ENCODE measurements at regions not wholly inside any gene's neighbourhood (a gene's known extent, or its start where the extent isn't known, plus 50 kb on each side); places are given as distances from the start of the nearest gene placed in this dataset.

DNA sequence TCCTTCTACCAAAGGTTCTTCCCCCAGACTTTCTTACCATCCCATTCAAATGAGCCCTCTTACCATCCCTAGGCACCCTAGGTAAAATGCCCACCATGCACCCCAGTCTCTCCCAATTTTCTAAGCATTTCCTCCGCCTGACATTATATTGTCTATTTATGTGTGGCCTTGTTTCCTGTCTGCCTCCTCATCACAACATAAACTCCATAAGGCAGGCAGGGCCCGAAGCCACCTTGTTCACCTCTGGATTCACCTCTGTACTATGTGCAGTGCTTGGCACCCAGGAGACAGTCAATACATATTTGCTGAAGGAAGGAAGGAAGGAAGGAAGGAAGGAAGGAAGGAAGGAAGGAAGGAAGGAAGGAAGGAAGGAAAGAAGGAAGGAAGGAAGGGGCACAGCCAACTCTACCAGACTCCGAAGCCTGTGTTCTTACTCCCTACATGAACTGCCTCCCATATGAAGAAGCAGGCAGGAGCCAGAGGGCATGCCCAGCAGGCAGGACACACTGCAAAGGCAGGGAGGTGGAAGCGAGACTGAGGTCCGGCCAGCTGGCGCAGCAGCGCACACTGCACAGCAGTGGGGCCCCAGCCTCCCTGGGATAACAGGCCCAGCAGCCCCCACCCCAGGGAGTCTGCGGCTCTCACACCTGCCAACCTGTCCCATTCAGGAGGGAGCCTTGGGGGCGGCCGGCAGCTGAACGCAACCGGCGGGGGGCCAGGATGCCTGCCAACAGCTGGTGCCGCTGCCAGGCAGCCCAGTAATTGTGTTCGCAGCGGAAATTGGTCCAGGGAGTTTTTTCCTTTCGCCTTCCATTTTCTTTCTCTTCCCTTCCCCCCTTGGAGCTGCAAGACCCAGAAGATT, 106.0 kb upstream of the LINGO1 start:
- intact Hi-C loops (cut with micrococcal nuclease): no loop called here

DNA sequence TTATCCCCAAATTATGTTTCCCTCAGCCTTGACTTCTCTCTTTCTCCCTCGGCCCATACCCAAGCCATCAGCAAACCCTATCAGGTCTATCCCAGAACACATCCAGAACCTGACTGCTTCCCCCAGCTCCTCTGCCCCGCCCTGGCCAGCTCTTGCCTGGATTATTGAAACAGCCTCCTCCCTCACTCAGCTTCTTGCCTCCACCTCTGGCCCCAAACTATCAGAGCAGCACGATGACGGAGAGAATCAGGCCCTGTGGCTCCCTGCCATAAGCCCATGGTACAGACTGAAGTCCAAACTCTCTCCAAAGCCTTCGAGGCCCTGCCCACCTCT, 105.3 kb upstream of the LINGO1 start:
- intact Hi-C loops (cut with micrococcal nuclease): no loop called here

DNA sequence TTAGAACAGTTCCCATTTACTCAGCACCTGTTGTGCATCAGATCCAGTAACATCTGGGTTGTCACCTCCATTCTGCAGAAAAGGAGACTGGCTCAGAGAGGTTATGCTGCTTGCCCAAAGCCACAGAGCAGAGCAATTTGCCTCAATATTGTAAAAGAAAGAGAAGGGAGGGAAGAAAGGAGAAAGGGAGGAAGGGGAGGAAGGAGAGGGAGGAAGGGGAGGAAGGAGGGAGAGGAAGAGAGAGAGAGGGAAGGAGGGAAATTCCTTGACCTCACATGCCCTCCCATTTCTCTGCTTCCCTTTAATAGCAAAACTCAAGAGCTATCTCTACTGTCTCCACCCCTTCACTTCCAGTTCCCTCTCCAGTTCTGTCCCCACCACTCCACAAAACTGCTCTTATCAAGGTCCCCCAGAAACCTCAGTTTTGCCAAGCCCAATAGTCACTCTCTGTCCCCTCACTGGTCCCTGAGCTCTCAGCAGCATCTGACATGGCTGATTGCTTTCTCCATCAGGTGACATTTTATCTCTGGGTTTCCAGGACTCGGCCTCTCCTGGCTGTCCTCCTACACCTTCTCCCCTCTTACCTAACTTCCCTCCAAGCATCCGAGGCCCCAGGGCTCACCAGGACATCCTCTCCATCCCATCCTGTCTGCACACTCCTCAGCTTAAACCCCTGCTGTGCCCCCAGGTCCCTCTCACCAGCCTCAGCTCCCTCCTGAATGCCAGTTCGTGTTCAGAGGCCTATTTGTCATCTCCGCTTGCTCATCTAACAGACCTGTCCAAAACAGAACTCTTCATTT, 104.7 kb upstream of the LINGO1 start:
- intact Hi-C loops (cut with micrococcal nuclease): no loop called here

DNA sequence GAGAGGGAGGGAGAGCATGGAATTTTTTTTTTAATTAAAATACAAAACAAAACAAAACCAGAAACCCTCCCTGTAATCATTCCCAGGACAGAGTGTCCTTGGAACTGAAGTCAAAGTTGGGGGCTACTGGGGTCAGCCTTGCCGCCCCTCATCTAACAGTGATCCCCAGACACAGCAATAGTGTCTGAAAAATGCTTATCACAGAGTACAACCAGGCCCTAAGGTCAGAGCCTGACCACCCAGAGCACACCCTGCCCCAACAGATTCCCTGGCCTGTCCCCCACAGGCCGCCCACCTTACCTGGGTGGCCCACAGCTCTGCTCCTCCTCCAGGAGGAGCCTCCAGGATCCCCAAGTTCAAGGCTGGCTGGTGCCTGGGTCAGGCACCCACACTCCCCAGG, 101.6 kb upstream of the LINGO1 start:
- intact Hi-C loops (cut with micrococcal nuclease): no loop called here

DNA sequence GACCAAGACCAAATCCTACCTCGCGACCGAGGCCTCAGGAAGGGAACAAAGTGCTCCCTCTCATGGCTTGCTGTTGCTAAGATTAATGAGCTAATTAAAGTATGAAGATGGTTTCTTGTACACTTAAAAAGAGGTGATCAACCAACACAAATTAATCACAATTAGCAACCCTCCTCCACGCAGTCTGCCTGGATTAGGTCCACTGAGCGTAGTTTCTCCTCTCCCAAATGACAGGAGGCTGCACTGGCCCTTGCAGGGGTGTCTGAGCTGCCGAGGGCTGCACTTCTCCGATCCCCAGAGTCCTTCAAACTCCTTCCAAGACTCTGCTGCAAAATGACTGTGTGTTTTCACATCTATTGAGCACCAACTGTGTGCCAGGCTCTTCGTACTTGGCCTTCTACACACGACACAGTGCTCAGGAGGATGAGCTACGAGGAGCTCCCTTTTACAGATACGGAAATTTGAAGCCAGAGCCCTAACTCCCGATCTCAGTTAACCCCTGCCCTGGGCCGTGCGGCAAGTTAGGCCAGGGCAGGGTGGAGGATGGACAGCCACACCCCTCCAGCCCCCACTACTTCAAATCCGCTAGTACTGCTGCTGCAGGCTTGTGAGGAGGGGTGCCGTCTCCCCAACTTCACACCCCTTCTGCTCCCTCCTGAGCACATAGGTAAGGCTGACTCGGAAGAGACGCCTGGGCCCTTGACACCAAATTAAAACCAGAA, 101.0 kb upstream of the LINGO1 start:
- intact Hi-C loops (cut with micrococcal nuclease): no loop called here

DNA sequence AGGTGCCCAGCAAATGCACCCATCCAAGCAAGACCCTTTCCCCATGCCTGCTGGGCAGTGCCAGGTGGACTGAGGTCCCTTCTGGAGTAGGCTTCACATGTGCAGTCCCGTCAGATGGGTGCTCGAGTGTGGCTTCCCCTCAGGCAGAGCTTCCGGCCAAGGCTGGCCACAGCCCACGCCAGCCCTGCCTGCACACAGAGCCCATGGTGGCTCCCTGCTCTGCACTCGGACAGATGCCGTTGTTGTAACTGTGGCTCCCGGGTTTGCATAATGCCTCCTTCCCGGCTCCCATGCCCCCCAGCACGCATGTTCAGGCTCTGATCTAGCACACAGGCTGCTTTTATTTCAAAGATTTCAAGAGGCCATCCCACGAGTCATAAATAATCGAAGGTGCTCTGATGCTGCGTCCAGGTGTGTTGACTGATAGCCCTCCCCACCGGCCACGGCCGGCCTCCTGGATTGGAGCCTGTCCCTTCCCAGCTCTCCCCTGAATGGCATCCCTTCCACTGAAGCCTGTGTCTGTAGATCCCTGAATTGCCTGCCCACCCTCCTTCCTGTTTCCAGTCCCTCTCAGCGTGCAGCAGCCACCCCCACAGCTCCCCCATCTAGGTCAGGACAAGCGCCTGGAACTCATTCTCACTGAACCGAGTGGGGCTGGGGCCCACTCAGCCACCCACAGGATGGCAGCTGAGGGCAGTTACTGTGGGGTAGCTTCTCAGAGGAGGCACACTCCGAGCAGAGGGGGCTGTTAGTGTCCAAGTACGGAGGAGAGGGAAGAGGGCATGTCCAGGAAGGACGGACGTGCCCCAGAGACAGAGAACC, 100.0 kb upstream of the LINGO1 start:
- intact Hi-C loops (cut with micrococcal nuclease): no loop called here

DNA sequence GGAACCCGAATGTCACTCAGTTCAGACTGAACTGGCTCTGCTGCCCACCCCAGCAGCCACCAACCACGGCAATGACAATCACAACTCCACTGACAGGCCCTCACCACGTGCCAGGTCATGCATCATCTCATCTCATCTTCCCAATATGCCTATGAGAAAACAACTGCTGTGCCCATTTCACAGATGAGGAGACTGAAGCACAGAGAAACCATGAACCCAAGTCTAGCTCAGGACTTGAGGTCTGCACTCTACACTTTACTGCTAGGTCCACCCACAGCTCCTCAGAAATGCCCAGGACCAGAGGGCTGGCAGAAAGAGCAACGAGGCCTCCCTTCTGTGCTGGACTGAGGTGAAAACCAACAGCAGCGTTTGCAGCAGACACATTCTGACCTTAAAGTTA, 99.2 kb upstream of the LINGO1 start:
- intact Hi-C loops (cut with micrococcal nuclease): no loop called here

DNA sequence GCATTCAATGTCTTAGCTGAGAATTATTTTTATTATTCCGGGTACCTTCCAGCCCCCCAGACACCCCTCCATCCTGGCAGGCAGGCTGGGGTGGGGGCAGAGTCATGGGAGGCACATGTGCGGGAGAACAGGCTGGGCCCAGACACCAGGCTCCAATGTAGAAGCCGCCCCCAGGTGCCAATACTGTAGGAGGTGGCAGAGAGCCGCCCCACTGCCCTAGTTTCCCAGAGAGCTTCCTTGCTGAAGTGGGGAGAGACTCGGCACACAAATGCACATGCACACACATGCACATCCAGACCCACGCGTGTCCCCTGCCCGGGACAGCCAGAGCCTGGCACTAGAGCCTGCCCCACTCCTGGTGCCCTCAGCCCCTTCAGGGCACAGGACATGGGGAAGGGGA, 98.4 kb upstream of the LINGO1 start:
- intact Hi-C loops (cut with micrococcal nuclease): no loop called here

DNA sequence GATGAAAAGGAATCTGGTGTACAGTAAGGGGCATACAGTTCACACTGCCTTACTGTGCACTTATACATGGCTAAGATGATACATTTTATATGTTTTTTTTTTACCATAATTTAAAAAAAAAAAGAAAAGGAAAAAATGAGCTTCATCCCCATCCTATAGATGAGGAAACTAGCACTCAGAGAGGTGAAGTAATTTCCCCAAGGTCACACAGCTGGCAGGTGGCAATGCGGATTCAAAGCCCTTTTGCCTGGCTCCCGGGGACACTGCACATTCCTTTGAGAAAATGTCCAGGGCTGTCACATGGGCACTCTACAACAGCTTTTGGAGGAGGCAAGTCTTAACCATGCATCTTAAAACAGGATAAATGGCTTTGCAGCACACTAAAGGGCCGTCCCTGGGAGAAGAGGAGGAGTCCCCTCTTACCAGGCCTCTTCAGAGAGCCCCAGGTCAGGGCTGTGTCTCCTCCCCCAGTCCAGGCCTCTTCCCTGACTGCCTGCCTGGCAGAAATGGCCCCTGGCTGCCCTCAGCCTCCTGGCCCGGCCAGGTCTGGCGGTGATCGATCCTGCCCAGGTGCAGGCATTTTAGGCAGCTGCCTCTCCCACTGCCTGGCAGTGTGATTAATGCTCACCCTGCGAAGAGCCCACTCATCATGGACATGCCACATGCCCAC, 95.1 kb upstream of the LINGO1 start:
- intact Hi-C loops (cut with micrococcal nuclease): no loop called here

DNA sequence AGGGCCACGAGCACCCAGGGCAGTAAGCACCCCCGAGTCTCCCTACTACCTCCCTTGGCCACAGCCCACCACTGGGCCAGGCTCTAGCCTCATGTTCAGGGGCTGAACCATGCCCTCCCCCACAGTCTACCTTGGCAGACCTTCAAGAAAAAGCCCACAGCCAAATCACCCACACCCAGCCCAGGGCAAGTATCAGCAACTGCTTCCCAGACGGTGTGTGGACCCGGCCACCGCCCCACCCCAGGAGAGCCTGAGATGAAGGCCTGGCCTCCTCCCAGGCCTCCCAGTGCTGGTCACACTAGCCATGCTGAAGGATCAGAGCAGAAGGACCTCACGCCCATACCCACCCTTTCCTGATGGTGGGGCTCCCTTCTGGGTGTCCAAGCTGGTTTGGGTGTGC, 92.0 kb upstream of the LINGO1 start:
- intact Hi-C loops (cut with micrococcal nuclease): no loop called here

DNA sequence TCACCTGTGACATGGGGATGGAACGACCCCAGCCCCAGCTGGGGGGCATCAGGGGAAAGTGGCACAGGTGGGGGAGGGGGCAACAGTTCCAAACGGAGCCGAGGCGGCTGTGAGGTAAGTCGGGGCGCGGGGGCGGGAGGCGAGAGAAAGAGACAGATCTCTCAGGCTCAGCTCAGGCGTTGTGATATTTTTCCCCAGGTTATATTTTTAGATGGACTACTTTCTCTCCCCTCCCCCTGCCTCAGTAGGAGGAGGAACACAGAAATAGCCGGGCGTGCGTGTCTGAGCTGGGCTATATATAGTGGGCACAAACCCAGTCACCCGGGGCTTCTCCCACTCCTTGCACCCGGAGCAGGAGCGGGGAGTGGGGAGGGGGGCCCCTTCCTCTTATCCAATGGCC, 91.0 kb upstream of the LINGO1 start:
- intact Hi-C loops (cut with micrococcal nuclease): no loop called here

DNA sequence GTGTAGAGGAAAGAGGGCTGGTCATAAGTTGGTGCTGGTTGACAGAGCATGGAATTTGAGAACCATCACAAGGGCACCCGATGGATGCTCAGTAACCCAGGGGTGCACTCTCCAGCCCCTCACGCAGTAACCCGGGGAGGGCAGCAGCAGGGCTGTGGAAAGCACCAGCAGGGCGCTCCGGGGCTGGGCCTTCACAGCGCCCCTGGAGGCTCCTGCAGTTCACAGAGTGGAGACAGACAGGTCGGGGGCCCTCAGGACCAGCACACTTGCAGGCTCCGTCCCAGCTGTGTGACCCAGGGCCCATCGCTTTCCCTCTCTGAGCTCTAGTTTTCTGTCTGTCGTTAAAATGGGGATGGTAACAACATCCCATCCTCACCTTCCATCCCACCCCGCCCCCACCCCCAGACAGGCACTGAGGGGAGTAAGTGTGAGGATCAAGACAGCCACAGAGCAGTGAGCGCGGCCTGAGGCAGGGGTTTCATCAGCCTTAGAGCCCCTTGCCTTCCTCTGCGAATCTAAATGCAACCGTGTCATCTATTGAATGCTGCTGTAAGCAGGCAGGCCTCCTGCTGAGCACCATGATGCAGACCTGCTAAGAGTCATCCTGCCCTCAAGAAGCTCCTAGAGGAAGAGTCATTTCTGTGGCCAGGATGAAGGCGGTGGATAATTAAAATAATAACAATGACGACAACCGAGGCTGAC, 90.2 kb upstream of the LINGO1 start:
- intact Hi-C loops (cut with micrococcal nuclease): no loop called here

DNA sequence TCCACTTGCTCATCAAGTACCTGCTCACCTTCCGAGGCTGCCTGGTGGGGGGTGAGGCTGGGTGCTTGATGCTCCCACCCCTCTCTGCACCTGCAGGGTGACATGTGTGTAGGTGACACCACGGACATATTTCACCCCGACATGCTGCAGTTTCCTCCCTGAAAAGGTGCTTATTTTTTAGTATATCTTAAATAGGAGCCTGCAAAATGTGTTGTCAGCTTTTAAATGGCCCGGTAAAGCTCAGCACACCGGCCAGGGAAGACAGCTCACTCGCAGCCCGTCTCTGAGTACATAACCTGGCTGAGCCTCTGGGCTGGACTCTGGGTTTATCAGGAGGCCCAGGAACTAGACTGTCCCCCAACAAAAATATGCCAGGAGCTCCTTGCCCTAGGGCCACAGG, 89.3 kb upstream of the LINGO1 start:
- intact Hi-C loops (cut with micrococcal nuclease): no loop called here

DNA sequence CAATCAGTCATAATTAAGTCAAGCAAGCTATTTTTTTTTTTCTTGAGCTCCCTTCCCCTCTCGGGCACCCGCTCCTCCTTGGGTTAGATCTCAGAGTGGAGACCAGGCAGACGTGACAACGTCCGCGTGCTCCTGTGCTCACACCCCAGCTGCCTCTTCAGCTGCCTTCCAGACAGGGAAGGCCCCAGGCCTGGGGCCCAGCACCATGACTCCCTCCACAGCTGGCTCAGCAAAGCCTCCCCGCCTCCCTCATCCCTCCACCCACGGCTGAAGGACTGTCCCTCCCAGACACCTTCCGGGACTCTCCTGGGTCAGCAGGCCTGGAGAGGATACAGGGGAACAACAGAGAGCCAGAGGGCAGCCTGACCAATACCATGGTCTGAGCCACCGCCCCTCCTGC, 87.9 kb upstream of the LINGO1 start:
- intact Hi-C loops (cut with micrococcal nuclease): no loop called here

DNA sequence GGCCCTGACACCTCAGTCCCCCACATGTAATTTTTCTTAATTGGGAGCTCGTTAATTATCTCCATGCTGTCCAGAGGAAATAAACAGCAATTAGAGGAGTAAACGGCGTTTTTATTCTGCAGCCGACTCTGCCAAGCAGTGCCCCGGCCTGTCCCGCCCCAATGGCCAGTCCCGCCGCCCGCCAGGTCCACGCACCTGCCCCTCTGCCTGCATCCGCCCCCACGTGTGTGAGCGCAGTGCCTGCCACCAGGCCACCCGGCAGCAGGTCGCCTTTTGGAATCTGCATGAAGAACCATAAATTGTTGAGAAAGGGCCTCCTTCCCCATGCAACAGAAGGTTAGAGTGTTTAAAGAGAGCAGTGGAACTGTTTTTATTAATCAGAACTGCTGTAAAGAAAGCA, 87.5 kb upstream of the LINGO1 start:
- intact Hi-C loops (cut with micrococcal nuclease): no loop called here

DNA sequence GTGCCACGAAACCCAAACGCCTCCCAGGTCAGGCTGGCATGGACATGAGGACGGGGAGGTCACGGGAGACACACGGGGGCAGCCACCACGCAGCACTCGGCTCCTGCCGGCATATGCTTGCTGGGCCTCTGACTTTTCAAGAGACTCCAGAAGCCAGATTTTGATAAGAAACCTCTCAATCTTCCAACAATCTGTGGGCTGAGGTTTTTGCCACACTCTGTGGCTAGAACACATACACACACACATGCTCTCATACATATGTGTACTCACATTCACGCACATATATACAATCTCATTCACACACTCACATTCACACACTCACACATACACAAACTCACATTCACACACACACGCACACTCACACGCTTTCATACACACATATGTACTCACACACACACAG, 86.7 kb upstream of the LINGO1 start:
- intact Hi-C loops (cut with micrococcal nuclease): no loop called here

DNA sequence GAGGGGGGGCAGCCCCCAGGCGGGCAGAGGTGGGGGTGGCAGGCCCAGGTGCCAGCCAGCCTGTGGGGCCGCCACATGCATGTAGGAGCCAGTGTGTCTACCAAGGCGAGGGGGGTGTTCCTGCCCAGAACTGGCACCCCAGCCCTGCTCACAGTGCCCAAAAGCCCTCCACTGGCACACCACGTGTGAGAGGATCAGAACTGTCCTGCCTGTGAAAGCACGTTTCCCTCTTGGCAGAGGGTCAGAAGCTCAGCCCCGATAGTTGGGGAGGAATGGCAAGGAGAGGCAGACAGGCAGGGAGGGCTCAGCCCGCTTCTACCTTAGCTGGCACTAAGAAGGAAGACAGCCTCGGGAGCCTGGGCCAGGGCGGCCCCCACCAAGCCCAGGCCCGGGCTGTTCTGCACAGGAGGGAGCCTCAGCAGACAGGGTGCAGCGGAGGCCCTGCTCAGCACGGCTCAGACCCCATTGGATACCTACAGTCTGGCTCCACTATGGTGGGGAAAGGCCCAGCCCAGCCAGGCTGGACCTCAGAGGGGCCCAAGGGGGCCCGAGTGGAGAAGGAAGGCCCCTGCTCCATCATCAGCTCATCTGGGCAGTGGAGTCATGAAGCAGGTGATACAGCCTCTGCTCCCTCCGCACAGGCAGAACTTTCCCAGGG, 84.8 kb upstream of the LINGO1 start:
- intact Hi-C loops (cut with micrococcal nuclease): no loop called here

DNA sequence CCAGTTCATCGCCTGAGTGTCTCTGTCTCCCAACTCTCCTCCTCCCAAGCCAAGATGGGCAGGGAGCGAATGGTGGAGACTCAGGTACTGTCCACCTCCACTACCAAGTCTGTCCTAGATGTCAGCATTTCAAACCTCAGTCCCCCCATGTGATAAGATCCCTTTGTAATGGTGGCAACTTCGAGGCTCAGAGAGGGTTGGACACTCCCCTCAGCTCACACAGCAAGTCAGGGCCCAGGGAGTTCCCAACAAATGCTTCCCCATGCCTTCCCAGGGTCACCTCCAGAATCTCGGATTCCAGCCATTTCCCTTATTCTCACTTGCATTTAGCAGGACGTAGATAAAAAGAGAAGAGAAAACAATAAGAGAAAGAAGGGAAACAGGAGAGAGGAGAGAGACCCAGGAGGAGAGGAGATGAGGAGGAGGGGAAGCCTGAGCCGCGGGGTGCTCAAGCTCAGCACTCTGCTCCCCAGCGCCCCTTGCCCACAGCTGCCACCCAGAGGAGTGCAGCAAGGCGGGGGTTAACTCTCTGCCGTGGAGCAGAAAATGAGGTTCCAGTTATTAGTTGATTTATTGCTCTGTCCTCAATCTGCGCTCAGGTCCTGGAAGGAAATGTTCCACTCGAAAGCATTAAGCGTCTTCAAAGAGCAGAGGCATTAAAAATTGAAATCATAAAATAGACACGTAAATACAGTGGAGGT, 84.1 kb upstream of the LINGO1 start:
- intact Hi-C loops (cut with micrococcal nuclease): no loop called here

DNA sequence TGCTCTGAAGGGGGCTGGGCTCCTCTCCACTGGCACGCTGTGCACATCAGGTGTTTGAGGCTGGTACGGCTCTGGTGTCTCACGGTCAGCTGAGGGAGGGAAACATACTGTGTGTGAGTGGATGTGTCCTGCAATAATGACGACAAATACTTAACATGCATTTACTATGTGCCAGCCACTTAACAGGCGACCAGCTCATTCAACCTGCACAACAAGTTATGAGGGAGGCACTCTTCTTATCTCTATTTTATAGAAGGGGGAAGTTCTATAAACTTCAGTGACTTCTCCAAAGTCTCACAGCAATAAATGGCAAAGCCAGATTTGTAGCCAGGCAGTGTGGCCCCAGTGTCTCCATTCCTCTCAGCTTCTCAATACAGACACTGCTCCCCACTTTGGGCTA, 83.1 kb upstream of the LINGO1 start:
- intact Hi-C loops (cut with micrococcal nuclease): no loop called here
